Cardiac muscle cell (in vitro differentiated cells and primary cell): ENCODE measurements at regions not wholly inside any gene's neighbourhood (a gene's known extent, or its start where the extent isn't known, plus 50 kb on each side); places are given as distances from the start of the nearest gene placed in this dataset.

Source experiments
- DNase-seq, 2 donors: peaks; one replicate each; pipeline versions ENCODE4 v3.0.0 to v3.0.0-alpha.2; 2010 to 2017; ENCODE audit warnings: low read depth in 1 of 2, low spot score in 1 of 2
- H3K27ac ChIP-seq: fragments of 200-600 bp; sonication (generic); 2 replicates; pipeline ENCODE4 v1.5.1; 2016
- H3K27me3 ChIP-seq: fragments of 200-600 bp; sonication (generic); 2 replicates; pipeline ENCODE4 v1.6.0; 2016; ENCODE audit warnings: control low read depth
- H3K36me3 ChIP-seq: fragments of 200-600 bp; sonication (generic); 2 replicates; pipeline ENCODE4 v1.5.1; 2016; ENCODE audit warnings: control low read depth
- H3K4me1 ChIP-seq: fragments of 200-600 bp; sonication (generic); 2 replicates; pipeline ENCODE4 v1.8.1; 2017; ENCODE audit warnings: low read depth, mild to moderate bottlenecking, mixed run types
- H3K4me3 ChIP-seq: fragments of 200-600 bp; sonication (generic); 2 replicates; pipeline ENCODE4 v1.5.1; 2016; ENCODE audit warnings: mild to moderate bottlenecking
- H3K9me3 ChIP-seq: fragments of 200-600 bp; sonication (generic); 2 replicates; pipeline ENCODE4 v1.5.1; 2017; ENCODE audit warnings: low read depth, mild to moderate bottlenecking, control low read depth
- TF ChIP-seq, protein P1 (sequence below): IDR thresholded peaks from 2 replicates; pipeline ENCODE4 v1.5.1; 2012; ENCODE audit warnings: low read depth, mild to moderate bottlenecking, low read length

DNA sequence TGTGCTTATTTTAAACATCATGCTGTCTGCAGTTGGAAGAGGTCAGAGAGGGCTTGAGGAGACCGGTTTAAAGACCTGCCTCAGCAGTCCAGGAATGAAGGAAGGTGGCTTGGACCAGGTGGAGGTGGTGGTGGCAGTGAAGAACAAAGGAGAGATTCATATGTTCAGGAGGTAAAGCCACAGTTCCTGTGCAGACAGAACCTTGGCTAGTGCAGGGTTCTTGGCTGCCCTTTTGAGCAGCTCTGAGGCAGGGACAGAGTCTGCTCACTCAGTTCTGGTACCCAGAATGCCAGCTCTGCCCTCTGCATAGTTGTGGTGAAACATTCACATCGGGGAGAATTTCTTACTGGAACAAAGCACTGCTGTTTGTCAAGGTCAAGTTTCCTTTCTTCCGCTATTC is 669.7 kb upstream of the HS6ST1 start:
- Histone ChIP-seq H3K4me1 (no peaks in the 10 kb centered on the region), H3K36me3 (no peaks in the 10 kb centered on the region), H3K9me3 (no peaks in the 10 kb centered on the region), H3K27me3 (no peaks in the 10 kb centered on the region), H3K4me3 (no peak overlapping the region), H3K27ac (no peak overlapping the region)
- TF ChIP-seq, protein P1, sequence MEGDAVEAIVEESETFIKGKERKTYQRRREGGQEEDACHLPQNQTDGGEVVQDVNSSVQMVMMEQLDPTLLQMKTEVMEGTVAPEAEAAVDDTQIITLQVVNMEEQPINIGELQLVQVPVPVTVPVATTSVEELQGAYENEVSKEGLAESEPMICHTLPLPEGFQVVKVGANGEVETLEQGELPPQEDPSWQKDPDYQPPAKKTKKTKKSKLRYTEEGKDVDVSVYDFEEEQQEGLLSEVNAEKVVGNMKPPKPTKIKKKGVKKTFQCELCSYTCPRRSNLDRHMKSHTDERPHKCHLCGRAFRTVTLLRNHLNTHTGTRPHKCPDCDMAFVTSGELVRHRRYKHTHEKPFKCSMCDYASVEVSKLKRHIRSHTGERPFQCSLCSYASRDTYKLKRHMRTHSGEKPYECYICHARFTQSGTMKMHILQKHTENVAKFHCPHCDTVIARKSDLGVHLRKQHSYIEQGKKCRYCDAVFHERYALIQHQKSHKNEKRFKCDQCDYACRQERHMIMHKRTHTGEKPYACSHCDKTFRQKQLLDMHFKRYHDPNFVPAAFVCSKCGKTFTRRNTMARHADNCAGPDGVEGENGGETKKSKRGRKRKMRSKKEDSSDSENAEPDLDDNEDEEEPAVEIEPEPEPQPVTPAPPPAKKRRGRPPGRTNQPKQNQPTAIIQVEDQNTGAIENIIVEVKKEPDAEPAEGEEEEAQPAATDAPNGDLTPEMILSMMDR, result no peak
- no peak for DNase-seq

DNA sequence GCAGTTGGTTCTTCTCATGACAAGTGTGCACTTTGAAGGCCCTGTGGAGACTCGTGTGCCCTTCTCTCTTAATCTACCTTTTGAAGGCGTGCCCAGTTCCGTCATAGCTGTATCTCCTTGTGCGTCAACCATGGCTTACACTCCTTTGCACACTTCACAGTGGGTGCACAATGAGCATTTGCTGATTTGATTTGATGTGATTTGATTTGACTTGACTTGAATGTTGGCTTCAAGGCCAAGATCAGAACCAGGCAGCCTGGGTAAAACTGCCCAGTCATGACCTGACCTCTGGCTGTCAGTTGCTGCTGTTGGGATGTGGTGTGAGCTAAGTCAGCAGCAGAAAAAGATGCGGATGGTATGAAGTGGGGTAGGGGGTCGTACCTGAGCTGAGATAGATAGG is 670.3 kb upstream of the HS6ST1 start:
- DNase-seq, result no peak
- Histone ChIP-seq H3K36me3 (no peaks in the 10 kb centered on the region), H3K9me3 (no peaks in the 10 kb centered on the region), H3K4me3 (no peak overlapping the region), H3K4me1 (no peaks in the 10 kb centered on the region), H3K27ac (no peak overlapping the region), H3K27me3 (no peaks in the 10 kb centered on the region)
- TF ChIP-seq, protein P1, result no peak

DNA sequence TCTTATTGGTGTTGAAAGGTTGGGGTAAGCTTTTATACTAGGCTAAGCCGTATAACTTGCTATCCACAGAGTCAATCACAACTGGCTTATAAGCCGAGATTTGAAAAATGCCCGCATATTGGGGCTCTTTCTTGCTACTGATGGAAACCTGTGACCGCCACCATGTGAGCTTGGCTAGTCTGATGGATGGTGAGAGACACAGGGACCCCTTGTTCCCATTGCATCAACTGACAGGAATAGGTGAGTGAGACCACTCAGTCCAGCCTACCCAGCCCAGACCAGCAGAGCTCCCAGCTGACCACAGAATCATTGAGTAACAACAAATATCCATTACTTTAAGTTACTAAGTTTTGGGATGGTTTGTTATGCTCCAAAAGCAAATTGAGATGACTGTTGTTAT is 676.4 kb upstream of the HS6ST1 start:
- no peak overlapping the region for H3K27ac ChIP-seq
- no peaks in the 10 kb centered on the region for H3K4me1 ChIP-seq
- no peak for DNase-seq

DNA sequence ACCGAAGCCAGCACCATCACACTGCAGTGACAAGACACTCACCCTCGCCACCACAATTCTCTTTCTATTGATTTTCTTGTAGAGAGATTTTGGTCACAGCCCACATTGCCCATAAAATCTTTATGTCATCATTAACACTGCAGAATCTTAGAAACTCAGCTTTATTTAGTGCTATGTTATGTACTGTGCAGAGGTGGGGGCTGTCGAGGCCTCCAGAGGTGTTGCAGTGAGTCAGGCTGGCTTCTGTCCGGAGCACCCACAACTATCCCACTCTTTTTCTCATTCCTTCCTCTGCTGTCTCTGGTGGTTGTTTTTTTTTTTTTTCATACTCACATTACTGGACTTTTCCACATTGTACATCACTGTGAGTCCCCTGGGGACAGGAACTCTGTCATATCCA is 677.4 kb upstream of the HS6ST1 start:
- no peak for DNase-seq
- H3K27ac ChIP-seq, result no peak overlapping the region
- TF ChIP-seq, protein P1, result no peak
- H3K9me3 ChIP-seq, result no peaks in the 10 kb centered on the region
- H3K27me3 ChIP-seq, result no peaks in the 10 kb centered on the region
- H3K36me3 ChIP-seq, result no peaks in the 10 kb centered on the region
- no peak overlapping the region for H3K4me3 ChIP-seq
- no peaks in the 10 kb centered on the region for H3K4me1 ChIP-seq

More for the DNA sequence above, 676.4 kb upstream of the HS6ST1 start:
- TF ChIP-seq, protein P1, result no peak
- H3K9me3 ChIP-seq, result no peaks in the 10 kb centered on the region
- no peak overlapping the region for H3K4me3 ChIP-seq
- no peaks in the 10 kb centered on the region for H3K36me3 ChIP-seq
- no peaks in the 10 kb centered on the region for H3K27me3 ChIP-seq

DNA sequence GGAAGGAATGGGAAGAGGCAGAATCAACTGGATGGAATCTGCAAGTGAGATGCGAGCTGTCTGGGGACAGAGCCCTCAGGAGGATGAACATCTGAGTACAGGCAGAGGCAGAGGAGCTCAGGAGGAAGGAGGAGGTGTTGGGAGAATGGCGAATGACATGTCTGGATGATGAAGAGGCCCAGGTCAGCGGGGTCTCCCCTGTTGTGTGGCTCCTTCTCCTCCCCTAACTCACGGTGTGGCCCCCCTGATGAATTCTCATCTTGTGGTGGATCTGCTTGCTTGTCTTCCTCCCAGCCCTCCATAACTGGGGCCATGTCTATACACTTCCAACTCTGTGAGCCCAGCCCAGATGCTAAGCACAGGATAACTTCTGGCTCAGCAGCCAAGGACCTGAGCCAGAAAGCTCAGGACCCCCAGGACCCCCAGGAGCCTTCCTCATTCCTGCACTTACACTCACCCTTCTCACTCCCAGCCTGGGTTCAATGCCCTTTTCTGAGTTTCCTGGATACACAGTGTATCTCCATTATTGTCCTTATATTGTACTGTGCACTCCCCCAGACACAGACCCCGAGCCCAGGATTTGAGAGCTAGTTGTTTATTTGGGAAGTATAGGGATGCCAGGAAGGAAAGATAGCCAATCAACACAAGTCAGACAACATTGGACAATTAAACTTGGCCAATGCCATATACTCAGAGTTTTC is 678.6 kb upstream of the HS6ST1 start:
- no peak for DNase-seq
- Histone ChIP-seq H3K27me3 (no peaks in the 10 kb centered on the region), H3K36me3 (no peaks in the 10 kb centered on the region), H3K4me1 (no peaks in the 10 kb centered on the region), H3K4me3 (no peak overlapping the region), H3K9me3 (no peaks in the 10 kb centered on the region), H3K27ac (no peak overlapping the region)
- TF ChIP-seq, protein P1, result no peak
